T-cell (primary cell): ENCODE measurements at regions not wholly inside any gene's neighbourhood (a gene's known extent, or its start where the extent isn't known, plus 50 kb on each side); places are given as distances from the start of the nearest gene placed in this dataset.

Experiments used
- ATAC-seq, 4 experiments: fragments of 200-7000 bp in 3 of 4; fragments of 150-1000 bp in 1 of 4; cut with Tn5 transposase; replicated peaks in 1 of 4; 1 replicate in 3 of 4; 2 replicates in 1 of 4; pipeline ENCODE4 v1.10.0; 2021; ENCODE audit warnings: moderate library complexity in 3 of 4, mild to moderate bottlenecking in 2 of 4, moderate number of reproducible peaks in 1 of 4
- CTCF ChIA-PET, 2 donors: fragments of 300-600 bp; sonication (Branson Sonifier 250); formaldehyde crosslinking; loops; one replicate each; lab custom pipeline; 2022; ENCODE audit warnings: antibody characterized with exemption in 2 of 2; lab: Charles Lee
- POLR2A ChIA-PET, 2 donors: fragments of 300-600 bp; sonication (Branson Sonifier 250); formaldehyde crosslinking; loops; one replicate each; lab custom pipeline; 2022; ENCODE audit warnings: antibody characterized with exemption in 2 of 2; lab: Charles Lee
- DNase-seq, 35 experiments: peaks; one replicate each; pipeline versions ENCODE4 v3.0.0 to v3.0.0-alpha.2; 2013 to 2023
- H3K27ac ChIP-seq: one replicate; pipeline ENCODE4 v1.5.1; 2013; ENCODE audit warnings: low read length
- H3K27me3 ChIP-seq, 2 experiments: replicated peaks in 1 of 2; 1 replicate in 1 of 2; 2 replicates in 1 of 2; pipeline versions ENCODE4 v1.6.1 to v1.7.0; 2013; ENCODE audit warnings: low read length in 1 of 2, mixed read lengths in 1 of 2; ENCODE audit not compliant: control insufficient read depth in 2 of 2, insufficient read depth in 2 of 2; ENCODE audit errors: extremely low read depth in 1 of 2
- H3K36me3 ChIP-seq, 2 donors: 1 replicate in 1 of 2; 2 replicates in 1 of 2; pipeline versions ENCODE4 v1.6.1 to v1.7.0; 2013; ENCODE audit warnings: low read length in 1 of 2; ENCODE audit not compliant: control insufficient read depth in 2 of 2, insufficient read depth in 1 of 2; ENCODE audit errors: extremely low read depth in 1 of 2
- H3K4me1 ChIP-seq, 2 experiments: 1 replicate in 1 of 2; 2 replicates in 1 of 2; pipeline versions ENCODE4 v1.6.1 to v1.7.0; 2013; ENCODE audit warnings: low read length in 2 of 2, mixed read lengths in 1 of 2; ENCODE audit not compliant: insufficient read depth in 2 of 2, control insufficient read depth in 1 of 2; ENCODE audit errors: extremely low read depth in 1 of 2
- H3K4me3 ChIP-seq, 2 donors: 1 replicate in 1 of 2; 2 replicates in 1 of 2; pipeline versions ENCODE4 v1.5.1 to v1.7.0; 2013; ENCODE audit warnings: mild to moderate bottlenecking in 2 of 2, low read length in 1 of 2, moderate library complexity in 1 of 2; ENCODE audit not compliant: control insufficient read depth in 1 of 2; ENCODE audit errors: extremely low read depth in 1 of 2
- H3K9me3 ChIP-seq: 2 replicates; pipeline ENCODE4 v1.7.0; 2013
- H3K27ac Mint-ChIP-seq, 2 donors: one replicate each; pipeline ENCODE4 v1.8.0; 2020 to 2021; ENCODE audit warnings: mild to moderate bottlenecking in 2 of 2, mixed read lengths in 2 of 2
- H3K27me3 Mint-ChIP-seq, 2 donors: one replicate each; pipeline ENCODE4 v1.8.0; 2021 to 2022; ENCODE audit warnings: mixed read lengths in 2 of 2
- H3K36me3 Mint-ChIP-seq: one replicate; pipeline ENCODE4 v1.8.0; 2021; ENCODE audit warnings: mixed read lengths
- H3K4me1 Mint-ChIP-seq, 3 donors: one replicate each; pipeline ENCODE4 v1.8.0; 2020 to 2022; ENCODE audit warnings: mixed read lengths in 3 of 3, mild to moderate bottlenecking in 1 of 3
- H3K4me3 Mint-ChIP-seq, 3 donors: one replicate each; pipeline ENCODE4 v1.8.0; 2020 to 2022; ENCODE audit warnings: mild to moderate bottlenecking in 3 of 3, mixed read lengths in 3 of 3, moderate library complexity in 3 of 3
- H3K9me3 Mint-ChIP-seq, 3 donors: one replicate each; pipeline ENCODE4 v1.8.0; 2020 to 2022; ENCODE audit warnings: mixed read lengths in 3 of 3
- WGBS: methylation state at CpG from one replicate; pipeline ENCODE4 v1.1.5; 2013; ENCODE audit warnings: missing lambda C conversion rate; ENCODE audit not compliant: insufficient coverage; 5-methylcytosine and 5-hydroxymethylcytosine counted together

DNA sequence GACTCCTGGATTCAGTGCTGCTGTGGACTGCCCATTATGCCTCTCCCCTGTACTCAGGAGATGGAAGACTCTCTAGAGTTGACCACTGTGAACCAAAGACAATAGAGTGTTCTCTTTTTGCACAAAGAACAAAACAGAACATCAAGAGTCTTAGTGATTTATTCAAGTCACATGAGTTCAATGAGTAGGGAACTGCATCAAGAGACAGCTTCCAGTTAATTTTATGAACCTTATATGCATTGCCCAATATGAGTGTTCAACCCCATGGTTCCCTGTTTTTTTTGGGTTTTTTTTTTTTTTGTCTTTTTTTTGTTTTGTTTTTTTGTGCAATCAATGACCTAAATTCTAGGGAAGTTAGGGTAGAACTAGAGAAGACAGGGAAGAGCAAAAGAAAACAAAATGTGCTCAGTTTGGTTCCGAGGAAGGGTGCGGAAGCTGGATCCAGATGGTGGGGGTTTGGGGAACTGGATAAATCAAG lies 224.3 kb downstream of the MAFB start:
- Mint-ChIP-seq H3K9me3 (no peaks in the 10 kb centered on the region), H3K27ac (no peak overlapping the region), H3K4me1 (no peaks in the 10 kb centered on the region), H3K4me3 (no peak overlapping the region), H3K36me3 (no peaks in the 10 kb centered on the region), H3K27me3 (no peaks in the 10 kb centered on the region)
- Histone ChIP-seq H3K36me3 (no peaks in the 10 kb centered on the region), H3K4me3 (no peak overlapping the region), H3K27me3 (peaks cover 0 to 2% of the 10 kb centered on the region in 2 experiments), H3K9me3 (no peaks in the 10 kb centered on the region), H3K27ac (no peak overlapping the region), H3K4me1 (no peaks in the 10 kb centered on the region)
- no peak for DNase-seq
- 100% methylated on average over 2 of the region's 2 CpGs for WGBS
- ATAC-seq: no peak
- ChIA-PET POLR2A (no interaction called here), CTCF (no interaction called here)

DNA sequence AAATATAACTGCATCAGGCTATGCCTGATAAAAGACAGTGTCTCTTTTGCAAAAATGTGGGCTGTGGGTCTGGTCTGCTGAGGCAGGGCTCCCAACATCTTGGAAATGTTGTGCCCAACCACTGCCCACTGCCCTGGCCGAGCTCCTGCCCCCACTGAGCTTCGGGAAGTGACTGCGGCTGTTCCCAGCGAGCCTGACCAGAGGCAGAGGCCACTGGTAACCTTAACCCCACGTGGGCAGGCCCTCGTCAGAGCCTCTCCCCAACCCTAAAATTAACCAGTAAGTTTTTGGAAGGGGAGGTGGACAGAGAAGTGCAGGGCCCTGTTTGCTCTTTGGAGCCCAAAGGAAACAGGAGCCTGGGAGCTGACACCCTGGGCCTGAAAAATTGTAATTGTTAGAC lies 225.9 kb downstream of the MAFB start:
- Histone ChIP-seq H3K36me3 (no peaks in the 10 kb centered on the region), H3K9me3 (no peaks in the 10 kb centered on the region), H3K4me3 (no peak overlapping the region), H3K4me1 (no peaks in the 10 kb centered on the region), H3K27ac (no peak overlapping the region), H3K27me3 (peaks cover 0 to 2% of the 10 kb centered on the region in 2 experiments)
- ChIA-PET CTCF (no interaction called here), POLR2A (no interaction called here)
- no peaks in the 10 kb centered on the region for H3K9me3 Mint-ChIP-seq
- H3K4me3 Mint-ChIP-seq: no peak overlapping the region
- ATAC-seq (no peak), DNase-seq (no peak)
- no peak overlapping the region for H3K27ac Mint-ChIP-seq
- H3K36me3 Mint-ChIP-seq: no peaks in the 10 kb centered on the region
- H3K27me3 Mint-ChIP-seq: peaks cover 0 to 3% of the 10 kb centered on the region in 2 donors
- H3K4me1 Mint-ChIP-seq: no peaks in the 10 kb centered on the region
- no CpG with 5 or more reads among the region's 6 CpGs for WGBS

DNA sequence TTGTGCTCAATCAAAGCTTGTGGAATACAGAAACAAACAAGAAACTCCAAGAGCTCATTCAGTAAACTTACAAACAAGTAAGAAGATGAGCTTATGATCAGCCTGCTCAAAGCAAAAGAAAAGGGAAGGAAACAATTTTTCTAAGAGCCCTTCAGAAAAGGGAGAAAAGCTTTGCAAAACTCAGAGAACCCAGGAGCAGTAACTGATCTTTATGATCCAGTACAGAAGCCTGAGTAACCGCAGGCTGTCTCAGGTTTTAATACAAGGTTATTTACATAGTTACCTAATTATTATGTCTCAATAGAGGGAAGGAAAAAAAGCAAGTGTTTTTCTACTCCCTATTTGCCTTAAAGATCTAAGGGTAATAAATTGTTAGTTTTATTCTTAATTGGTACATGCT lies 226.5 kb downstream of the MAFB start:
- H3K4me3 Mint-ChIP-seq: no peak overlapping the region
- POLR2A ChIA-PET: no interaction called here
- no peak overlapping the region for H3K4me3 ChIP-seq
- peaks cover 0 to 2% of the 10 kb centered on the region in 2 experiments for H3K27me3 ChIP-seq
- ATAC-seq (no peak), DNase-seq (no peak)
- WGBS: no CpG with 5 or more reads among the region's 1 CpG
- no peak overlapping the region for H3K27ac ChIP-seq
- H3K9me3 Mint-ChIP-seq: no peaks in the 10 kb centered on the region
- no peak overlapping the region for H3K27ac Mint-ChIP-seq
- CTCF ChIA-PET: no interaction called here
- H3K36me3 ChIP-seq: no peaks in the 10 kb centered on the region
- no peaks in the 10 kb centered on the region for H3K4me1 Mint-ChIP-seq
- peaks cover 0 to 3% of the 10 kb centered on the region in 2 donors for H3K27me3 Mint-ChIP-seq
- no peaks in the 10 kb centered on the region for H3K9me3 ChIP-seq
- H3K36me3 Mint-ChIP-seq: no peaks in the 10 kb centered on the region
- H3K4me1 ChIP-seq: no peaks in the 10 kb centered on the region

DNA sequence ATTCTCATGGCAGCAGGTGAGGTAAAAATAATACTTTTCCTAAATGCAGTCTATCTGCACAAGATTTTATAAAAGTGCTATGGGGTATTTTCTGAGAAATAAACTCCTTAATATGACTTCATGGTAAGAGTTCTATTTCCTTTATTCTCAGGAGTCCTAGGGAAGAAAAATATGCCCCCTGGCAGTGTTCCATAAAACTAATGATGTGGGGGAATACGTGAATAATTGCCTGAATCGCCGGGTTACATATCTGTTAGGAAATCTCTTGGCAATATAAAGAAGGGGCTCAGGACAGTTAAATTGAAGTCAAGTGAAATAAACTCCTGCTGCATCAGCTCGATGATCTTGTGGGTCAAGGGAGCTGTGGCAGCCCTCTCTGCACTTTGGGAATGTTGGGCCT lies 229.7 kb downstream of the MAFB start:
- Mint-ChIP-seq H3K9me3 (no peaks in the 10 kb centered on the region), H3K4me3 (no peak overlapping the region), H3K27me3 (peaks cover 1 to 7% of the 10 kb centered on the region in 2 donors), H3K36me3 (no peaks in the 10 kb centered on the region), H3K27ac (no peak overlapping the region), H3K4me1 (no peaks in the 10 kb centered on the region)
- no peaks in the 10 kb centered on the region for H3K9me3 ChIP-seq
- POLR2A ChIA-PET: no interaction called here
- WGBS: 83% methylated on average over 4 of the region's 4 CpGs
- DNase-seq (no peak), ATAC-seq (no peak)
- no peaks in the 10 kb centered on the region for H3K4me1 ChIP-seq
- CTCF ChIA-PET: no interaction called here
- H3K36me3 ChIP-seq: no peaks in the 10 kb centered on the region
- no peak overlapping the region for H3K4me3 ChIP-seq
- peaks cover 0 to 2% of the 10 kb centered on the region in 2 experiments for H3K27me3 ChIP-seq
- no peak overlapping the region for H3K27ac ChIP-seq

DNA sequence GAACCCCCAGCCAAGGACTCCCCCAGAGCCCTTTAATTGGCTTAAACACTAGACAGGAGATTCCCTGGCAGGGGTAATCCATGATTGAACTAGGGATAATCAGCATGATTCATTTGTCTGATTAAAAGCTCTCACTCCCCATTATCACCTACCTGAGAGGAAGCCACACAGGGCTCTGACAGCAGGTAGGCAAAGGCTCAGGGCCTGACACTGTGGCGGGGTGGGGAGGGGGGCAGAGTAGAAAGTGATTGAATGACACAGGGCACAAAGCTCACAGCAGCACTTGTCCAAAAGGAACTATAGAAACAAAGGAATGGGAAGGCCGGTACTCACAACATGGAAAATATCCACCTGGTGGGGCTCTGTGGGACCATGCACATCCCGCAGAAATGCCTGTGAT lies 231.6 kb downstream of the MAFB start:
- no peak overlapping the region for H3K27ac ChIP-seq
- ATAC-seq (no peak), DNase-seq (no peak)
- ChIA-PET POLR2A (no interaction called here), CTCF (no interaction called here)
- WGBS: 75% methylated on average over 1 of the region's 3 CpGs
- no peak overlapping the region for H3K4me3 ChIP-seq
- H3K27me3 ChIP-seq: peaks cover 0 to 2% of the 10 kb centered on the region in 2 experiments
- Mint-ChIP-seq H3K27ac (no peak overlapping the region), H3K27me3 (peaks cover 1 to 7% of the 10 kb centered on the region in 2 donors), H3K4me1 (no peaks in the 10 kb centered on the region), H3K4me3 (no peak overlapping the region), H3K36me3 (no peaks in the 10 kb centered on the region), H3K9me3 (no peaks in the 10 kb centered on the region)
- no peaks in the 10 kb centered on the region for H3K36me3 ChIP-seq
- no peaks in the 10 kb centered on the region for H3K4me1 ChIP-seq
- no peaks in the 10 kb centered on the region for H3K9me3 ChIP-seq

DNA sequence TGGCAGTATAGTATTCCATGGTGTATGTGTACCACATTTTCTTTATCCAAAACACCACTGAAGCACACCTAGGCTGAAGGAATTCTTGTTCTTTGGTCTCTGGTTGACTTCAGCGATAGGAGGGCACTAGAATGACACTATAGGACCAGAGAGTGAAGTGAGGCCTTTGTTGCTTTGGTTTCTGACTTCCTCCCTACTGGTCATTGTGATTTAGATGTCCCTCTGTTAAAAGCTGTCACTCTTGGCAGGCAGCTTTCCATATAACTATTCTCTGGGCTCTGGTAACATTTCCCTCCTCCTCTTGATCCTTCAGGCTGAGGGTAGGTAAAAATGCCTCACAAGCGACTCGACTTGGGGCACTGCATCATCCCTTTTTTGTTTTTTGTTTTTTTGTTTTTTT lies 236.3 kb downstream of the MAFB start:
- Mint-ChIP-seq H3K27ac (no peak overlapping the region), H3K4me1 (no peaks in the 10 kb centered on the region), H3K9me3 (no peaks in the 10 kb centered on the region), H3K27me3 (peaks cover 1 to 4% of the 10 kb centered on the region in 2 donors), H3K4me3 (no peak overlapping the region), H3K36me3 (no peaks in the 10 kb centered on the region)
- Histone ChIP-seq H3K9me3 (no peaks in the 10 kb centered on the region), H3K4me3 (no peak overlapping the region), H3K27me3 (no peaks in the 10 kb centered on the region), H3K4me1 (no peaks in the 10 kb centered on the region), H3K27ac (no peak overlapping the region), H3K36me3 (no peaks in the 10 kb centered on the region)
- ChIA-PET CTCF (no interaction called here), POLR2A (no interaction called here)
- WGBS: 75% methylated on average over 2 of the region's 3 CpGs
- DNase-seq (no peak), ATAC-seq (no peak)

DNA sequence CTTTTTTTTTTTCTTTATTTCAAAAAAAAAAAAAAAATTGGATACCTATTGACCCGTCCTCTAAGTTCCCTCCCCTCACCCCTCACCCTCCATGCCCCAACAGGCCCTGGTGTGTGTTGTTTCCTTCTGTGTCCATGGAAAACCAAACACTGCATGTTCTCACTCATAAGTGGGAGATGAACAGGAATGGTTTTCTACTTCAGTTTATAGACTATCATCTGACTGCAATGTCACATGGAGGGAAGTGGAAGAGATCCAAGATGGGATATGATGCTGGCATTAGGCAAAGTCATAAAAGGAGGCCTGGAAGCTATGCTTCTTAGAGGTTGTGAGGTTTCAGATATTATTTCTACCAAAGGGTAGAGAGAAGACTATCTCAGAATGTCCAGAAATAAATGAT lies 237.5 kb downstream of the MAFB start:
- no peak for ATAC-seq
- Histone ChIP-seq H3K27me3 (peaks cover 0 to 5% of the 10 kb centered on the region in 2 experiments), H3K36me3 (no peaks in the 10 kb centered on the region), H3K9me3 (no peaks in the 10 kb centered on the region), H3K27ac (no peak overlapping the region), H3K4me3 (no peak overlapping the region), H3K4me1 (no peaks in the 10 kb centered on the region)
- Mint-ChIP-seq H3K4me1 (no peaks in the 10 kb centered on the region), H3K27me3 (peaks cover 4 to 5% of the 10 kb centered on the region in 2 donors), H3K36me3 (no peaks in the 10 kb centered on the region), H3K4me3 (no peak overlapping the region), H3K27ac (no peak overlapping the region), H3K9me3 (no peaks in the 10 kb centered on the region)
- WGBS: no CpG with 5 or more reads among the region's 1 CpG
- ChIA-PET CTCF (no interaction called here), POLR2A (no interaction called here)
- DNase-seq: no peak
